ENCODE measurements at regions not wholly inside any gene's neighbourhood (a gene's known extent, or its start where the extent isn't known, plus 50 kb on each side); places are given as distances from the start of the nearest gene placed in this dataset.

DNA sequence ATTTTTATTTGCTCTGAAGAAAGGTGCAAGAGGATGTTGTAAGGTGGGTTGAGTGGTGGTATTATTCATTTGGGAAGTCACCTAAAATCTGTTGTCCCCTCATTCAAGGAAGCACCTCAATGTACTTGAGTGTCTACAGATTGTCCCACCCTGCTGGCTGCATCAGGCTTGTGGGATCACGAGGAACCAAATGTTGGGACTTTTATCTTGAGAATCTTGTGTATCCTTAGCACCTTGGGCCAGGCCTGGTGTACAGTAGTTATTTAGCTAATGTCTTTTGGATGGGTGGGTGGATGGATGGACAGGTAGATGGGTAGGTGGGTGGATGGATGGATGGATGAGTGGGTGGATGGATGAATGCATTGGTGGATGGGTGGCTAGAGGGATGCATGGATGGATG lies 519.3 kb downstream of the BCL11B start:
- DNase-seq (ENCODE audit: low read depth in 3 of 3, low spot score in 1 of 3): no peak

DNA sequence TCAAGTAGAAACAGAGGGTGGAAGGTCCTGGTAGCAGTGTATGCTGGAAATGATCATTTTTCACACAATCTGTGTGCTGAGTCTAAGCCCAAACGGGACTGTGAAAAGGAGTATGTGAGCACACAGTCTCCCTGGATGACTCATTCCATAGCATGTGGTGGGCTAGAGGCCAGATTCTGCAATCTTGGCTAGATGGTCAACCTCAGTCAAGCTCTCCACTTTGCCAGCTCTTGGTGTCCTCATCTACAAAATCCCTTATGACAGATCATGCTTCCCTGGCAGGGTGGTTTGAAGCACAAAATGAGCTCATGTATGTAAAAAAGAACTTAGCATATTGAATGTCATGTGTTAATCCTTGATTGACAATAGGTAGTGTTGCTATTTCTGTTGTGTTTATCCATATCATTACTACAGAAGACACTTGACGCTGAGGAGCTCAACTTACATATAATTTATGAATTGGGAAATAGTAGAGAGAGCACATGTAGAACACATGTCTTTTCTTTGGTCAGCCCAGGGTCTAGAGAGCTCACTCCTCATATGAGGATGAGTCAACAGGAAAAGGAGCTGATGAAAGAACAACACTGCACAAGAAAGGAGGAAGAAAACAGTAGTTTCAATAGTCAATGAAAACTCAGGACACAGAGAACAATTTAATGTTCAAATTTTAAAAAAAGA lies 517.5 kb downstream of the BCL11B start:
- no peak for DNase-seq (ENCODE audit: low read depth in 3 of 3, low spot score in 1 of 3)

DNA sequence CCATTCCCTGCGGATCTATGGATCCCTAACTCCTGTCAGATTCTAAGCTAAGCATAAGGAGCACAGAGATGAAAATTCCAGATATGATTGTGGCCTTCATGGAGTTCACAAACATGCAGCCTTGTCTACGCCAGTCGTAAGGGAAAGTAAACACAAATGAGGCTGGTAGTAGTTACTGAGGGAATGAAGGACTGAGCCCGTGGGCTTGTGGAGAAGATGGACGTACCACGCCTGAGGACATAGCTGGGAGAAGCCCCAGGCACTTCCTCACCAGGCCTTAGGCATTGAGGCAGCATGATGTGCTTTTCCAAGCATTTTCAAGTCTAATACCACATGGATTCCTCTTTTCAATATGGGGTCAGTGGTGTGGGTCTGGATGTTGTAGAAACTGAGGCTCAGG lies 515.2 kb downstream of the BCL11B start:
- no peak for DNase-seq (ENCODE audit: low read depth in 3 of 3, low spot score in 1 of 3)

DNA sequence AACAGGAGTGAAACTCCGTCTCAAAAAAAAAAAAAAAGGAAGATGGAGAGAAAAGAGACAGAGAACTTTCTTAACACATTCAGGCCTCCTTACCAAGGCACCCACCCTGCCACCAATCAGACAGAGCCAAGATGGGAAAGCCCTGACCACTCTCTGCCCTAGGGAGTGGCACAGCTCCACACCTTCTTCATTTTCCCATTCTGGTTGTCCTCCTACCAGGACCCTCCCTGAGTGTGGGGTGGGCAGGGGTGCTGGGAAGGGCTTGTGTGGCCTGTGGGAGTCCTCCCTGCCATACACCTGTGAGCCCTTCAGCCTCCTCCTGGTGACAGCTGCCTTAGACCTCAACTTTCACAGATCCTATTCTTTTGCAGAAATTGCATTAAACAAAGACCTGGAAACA lies 513.6 kb downstream of the BCL11B start:
- no peak for DNase-seq (ENCODE audit: low read depth in 3 of 3, low spot score in 1 of 3)

DNA sequence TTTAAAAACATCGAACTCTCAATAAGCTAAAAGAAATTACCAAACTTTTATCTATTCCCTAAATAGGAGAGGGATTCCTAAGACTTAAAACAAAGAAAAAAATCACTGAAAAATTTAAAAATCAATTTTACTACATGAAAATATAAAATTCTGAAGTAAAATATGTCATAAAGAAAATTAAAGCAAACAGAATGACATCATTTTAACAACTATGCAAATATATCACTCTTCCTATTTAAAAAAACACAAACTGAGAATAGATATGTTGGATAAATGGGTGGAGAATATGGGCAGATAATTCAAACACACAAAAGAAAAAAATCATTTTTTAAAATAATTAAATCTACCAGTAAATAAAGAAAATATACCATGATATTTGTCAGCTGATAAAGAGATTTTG lies 510.0 kb downstream of the BCL11B start:
- DNase-seq (ENCODE audit: low read depth in 3 of 3, low spot score in 1 of 3): no peak

DNA sequence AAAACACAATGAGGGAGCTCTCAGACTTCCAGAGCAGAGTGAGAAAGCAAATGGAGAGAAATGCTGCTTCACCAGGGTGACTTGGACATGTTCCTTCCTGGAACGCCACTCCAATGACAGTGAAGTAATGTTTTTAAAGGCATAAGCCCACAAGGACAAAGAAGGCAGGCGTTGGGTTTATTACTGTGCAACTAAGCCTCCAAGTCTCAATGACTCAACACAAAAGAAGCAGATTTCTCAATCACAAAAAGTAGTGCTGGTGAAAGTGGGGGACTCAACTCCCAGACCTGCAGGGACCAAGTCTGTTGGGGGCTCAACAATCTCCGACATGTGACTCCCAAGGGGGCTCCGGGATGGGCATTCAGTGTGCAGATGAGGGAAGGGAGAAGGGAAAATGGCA lies 505.2 kb downstream of the BCL11B start:
- DNase-seq (ENCODE audit: low read depth in 3 of 3, low spot score in 1 of 3): no peak

DNA sequence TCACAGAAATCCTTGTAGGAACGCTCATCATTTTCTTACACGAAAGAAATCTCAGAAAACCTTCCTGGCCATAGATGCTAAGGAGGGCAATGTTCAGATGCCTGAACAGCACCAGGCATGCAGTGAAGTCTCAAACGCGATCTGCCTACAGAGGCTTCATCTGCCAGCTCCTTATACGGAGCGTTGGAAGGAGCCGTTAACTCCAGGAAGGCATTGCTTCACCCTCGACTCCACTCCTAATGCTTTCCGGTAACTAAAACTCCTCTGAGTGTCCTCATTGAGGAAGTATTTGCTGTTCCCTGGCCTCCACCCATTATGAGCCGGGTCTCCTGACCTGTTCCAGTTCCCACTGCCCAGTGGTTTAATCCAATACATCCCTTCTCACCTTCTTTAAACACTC lies 502.7 kb downstream of the BCL11B start:
- DNase-seq (ENCODE audit: low read depth in 3 of 3, low spot score in 1 of 3): no peak

DNA sequence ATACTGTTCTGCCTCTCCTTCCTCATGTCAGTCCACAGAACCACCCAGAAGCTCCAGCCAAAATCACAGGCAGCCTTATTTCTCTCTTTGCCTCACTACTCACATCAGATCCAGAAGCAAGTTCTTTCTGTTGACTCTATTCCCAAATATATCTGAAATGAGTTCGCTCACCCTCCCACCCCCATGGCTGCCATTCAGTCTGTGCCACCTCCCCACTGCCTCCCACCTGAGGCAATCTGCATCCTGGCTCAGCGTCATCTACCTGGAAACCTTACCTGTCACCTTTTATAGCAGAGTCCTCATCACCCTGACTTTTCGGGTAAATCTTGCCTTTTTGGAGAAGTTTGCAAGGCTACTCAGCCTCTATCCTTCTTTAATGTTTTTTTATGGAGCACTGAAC lies 501.8 kb downstream of the BCL11B start:
- no peak for DNase-seq (ENCODE audit: low read depth in 3 of 3, low spot score in 1 of 3)

DNA sequence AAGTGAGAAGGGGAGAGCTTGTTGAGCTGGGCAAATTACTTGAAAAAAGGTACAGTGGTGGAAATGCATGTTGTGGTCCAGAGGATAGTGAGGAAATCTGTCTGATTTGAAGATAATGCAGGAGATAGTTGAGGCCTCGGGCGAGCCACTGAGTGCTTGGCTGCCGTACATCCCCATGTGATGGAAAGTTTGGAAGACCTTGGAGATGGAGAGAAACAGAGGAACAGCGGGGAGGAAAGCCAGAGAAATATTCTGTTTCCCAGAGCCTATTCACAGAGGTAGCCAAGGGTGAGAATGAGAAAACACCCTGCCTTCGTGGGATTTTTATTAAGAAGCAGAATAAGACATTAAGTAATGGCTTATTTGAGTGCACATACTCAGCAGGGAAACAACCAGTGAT lies 498.2 kb downstream of the BCL11B start:
- DNase-seq (ENCODE audit: low read depth in 3 of 3, low spot score in 1 of 3): no peak

DNA sequence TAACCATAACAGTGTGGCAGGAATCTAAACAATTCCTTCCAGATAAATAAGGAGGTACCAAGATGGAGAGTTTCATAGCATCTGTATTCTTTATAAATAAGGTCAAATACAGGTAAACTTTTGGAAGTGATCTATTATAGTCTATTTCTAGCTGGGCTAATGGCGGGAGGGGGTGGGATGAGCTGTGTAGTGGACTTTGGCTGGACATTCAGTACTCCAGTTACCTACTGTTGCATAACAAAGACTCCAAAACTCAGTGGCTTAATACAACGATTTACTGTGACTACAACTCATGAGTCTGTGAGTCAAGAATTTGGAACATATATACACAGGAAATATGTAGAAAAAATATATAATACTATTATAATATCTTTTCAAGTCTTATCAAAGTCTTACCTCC lies 496.1 kb downstream of the BCL11B start:
- no peak for DNase-seq (ENCODE audit: low read depth in 3 of 3, low spot score in 1 of 3)

DNA sequence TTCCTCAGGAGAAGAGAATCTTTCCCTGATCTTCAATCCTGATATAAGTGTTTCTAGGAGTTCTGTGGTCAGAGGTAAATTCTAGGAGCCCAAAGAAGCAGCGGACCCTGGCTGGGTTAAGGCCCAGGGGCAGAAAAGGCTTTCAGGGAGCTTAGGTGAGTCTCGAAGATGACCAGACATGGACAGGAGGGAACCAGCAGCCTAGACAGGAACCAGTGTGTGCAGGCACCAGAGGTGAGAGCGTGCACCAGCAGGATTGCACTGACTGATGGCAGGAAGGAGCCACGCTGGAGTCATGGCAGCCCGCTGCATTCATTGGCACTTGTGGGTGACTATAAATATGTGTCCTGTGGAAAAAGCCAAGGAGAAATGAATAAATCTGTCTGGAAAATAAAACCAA lies 489.9 kb downstream of the BCL11B start:
- no peak for DNase-seq (ENCODE audit: low read depth in 3 of 3, low spot score in 1 of 3)

DNA sequence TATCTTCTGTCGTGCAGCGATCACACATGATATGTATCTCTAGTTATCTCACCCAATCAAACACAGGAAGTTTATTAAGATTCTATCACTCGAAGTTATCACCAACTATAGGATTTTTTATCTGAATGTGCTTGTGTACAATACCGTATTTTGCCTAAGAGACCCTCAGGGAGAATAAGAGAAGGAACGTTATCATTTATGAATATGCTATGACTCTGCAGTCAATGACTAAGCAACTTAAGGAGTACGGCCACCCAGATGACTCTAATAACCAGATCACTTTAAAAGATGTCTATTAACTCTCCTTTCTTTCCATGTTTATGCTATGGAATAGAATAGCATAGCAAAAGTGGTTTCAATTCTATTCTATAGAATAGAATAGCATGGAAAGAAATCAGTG lies 486.4 kb downstream of the BCL11B start:
- no peak for DNase-seq (ENCODE audit: low read depth in 3 of 3, low spot score in 1 of 3)

DNA sequence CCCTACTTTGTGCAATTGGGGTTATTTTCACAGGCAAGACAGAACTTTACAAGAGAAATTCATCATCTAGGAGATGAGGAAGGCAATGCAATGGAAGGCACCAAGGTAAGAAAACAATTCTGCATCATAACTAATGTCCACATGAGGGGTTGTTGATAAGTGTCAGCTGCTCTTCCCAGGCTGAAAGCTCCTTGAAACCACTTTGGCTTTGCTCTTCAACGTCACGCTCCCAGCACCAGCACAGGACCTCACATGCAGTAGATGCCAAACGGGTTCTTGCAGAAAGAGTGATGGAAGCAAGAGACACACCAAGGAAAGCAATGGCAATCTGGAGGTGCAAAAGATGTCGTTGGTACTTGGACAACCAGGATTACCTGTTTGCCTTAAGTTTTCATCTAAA lies 485.5 kb downstream of the BCL11B start:
- no peak for DNase-seq (ENCODE audit: low read depth in 3 of 3, low spot score in 1 of 3)

DNA sequence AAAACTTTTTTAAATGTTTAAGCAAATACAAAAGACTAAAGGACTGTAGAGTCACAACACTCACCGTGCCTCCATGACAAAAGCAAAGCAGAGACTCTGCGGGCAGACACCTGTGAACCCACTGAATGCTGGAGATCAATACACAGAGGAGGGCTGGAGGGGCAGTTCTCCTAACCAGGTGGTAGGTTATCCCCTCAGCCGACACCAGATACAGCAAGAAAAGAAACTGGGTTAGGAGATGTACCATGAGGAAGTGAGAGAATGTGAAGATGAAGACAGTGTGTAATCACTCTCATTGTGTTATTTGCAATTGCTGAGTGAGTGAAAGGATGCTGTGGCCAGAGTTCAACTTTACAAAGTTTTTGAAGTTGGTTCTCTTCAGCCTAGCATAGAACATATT lies 480.3 kb downstream of the BCL11B start:
- no peak for DNase-seq (ENCODE audit: low read depth in 3 of 3, low spot score in 1 of 3)

DNA sequence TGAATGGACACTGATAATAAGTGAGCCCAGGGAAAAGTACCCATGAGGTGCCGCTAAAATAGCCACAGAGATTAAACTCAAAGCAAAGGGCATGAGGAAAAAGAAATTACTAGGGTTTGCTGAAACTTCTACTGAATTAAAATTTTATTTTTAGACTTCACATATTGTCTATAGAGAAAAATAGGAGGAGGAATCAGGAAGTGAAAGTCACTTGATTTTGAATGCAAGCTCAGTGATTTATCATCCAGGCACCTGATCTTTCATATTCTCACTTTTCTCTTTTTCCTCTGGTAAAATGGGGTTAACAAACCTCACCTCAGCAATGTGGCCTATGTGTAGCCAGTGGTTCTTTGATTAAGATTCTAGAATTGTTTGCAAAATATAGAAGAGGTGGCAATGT lies 479.8 kb downstream of the BCL11B start:
- DNase-seq (ENCODE audit: low read depth in 3 of 3, low spot score in 1 of 3): no peak

DNA sequence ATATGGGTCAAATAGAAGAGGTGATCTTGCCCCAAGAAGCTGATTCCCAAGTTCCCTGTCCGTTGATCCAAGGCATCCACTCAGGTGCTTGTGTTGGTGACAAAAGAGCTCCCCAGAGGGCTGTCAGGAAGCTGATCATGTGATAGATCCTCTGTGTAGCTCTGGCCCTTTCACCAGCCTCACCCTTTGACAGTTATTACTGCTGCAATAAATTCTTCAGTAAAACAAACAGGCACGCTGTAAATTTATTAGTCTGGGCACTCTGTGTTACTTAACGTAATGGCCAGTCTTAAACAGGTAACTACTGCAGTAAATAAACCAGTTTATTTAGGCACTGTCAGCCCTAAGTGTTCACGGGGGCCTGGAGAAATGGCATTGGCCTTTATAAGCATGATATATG lies 473.9 kb downstream of the BCL11B start:
- DNase-seq (ENCODE audit: low read depth in 3 of 3, low spot score in 1 of 3): no peak

DNA sequence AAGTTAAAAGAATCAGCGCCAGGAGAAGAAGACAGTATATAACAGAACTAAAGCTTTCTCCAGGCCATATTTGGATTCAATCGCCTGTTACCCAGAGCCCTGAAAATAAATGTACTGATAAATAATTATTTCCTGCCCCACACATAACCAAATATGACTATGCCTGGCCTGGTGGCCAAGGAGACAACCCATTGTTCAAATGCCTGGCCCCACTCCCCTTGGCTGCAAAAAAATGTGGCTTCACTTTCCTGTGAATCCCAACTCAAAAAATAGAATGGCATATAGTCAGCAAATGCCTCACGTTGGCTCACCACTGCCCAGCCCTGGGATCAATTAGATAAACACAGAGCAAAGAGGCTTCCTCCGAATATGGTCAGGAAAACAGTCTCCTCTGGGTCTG lies 472.1 kb downstream of the BCL11B start:
- DNase-seq (ENCODE audit: low read depth in 3 of 3, low spot score in 1 of 3): no peak

DNA sequence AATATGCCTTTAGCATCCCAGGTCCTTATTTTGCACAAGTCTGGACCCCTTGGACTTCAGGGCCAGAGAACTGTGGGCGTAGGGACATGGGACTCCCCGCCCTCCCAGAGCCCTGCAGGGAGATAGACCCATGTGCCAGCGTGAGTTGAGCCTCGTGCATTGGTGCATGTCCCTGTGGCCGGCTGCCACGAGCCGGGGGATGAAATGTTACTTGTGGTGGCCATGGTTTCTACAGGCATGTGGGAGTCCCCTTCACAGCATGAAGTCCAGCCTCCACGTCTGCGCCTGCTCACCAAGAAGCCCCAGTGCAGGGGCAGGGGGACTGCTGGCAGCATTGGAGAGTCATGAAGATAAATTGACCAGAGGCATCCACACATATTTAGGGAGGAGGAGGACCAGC lies 470.0 kb downstream of the BCL11B start:
- DNase-seq (ENCODE audit: low read depth in 3 of 3, low spot score in 1 of 3): no peak

DNA sequence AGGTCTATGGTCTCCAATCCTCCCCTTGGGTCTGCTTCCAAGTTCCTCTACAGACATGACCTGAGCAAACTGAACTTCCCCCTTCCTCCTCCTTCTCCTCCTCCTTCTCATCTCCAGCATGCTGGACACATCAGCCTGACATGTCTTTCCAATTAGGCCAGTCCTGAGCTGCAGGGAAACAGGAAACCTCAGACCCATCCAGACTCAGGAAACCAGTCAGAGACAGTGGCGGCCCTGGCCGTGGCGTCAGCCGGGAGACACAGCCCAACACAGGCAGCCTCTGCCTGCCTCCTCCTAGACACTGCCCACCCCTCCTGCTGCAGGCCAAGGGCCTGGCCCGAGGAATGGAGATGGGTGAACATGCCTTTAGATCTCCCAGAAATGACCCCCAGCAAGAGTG lies 468.8 kb downstream of the BCL11B start:
- DNase-seq (ENCODE audit: low read depth in 3 of 3, low spot score in 1 of 3): no peak

DNA sequence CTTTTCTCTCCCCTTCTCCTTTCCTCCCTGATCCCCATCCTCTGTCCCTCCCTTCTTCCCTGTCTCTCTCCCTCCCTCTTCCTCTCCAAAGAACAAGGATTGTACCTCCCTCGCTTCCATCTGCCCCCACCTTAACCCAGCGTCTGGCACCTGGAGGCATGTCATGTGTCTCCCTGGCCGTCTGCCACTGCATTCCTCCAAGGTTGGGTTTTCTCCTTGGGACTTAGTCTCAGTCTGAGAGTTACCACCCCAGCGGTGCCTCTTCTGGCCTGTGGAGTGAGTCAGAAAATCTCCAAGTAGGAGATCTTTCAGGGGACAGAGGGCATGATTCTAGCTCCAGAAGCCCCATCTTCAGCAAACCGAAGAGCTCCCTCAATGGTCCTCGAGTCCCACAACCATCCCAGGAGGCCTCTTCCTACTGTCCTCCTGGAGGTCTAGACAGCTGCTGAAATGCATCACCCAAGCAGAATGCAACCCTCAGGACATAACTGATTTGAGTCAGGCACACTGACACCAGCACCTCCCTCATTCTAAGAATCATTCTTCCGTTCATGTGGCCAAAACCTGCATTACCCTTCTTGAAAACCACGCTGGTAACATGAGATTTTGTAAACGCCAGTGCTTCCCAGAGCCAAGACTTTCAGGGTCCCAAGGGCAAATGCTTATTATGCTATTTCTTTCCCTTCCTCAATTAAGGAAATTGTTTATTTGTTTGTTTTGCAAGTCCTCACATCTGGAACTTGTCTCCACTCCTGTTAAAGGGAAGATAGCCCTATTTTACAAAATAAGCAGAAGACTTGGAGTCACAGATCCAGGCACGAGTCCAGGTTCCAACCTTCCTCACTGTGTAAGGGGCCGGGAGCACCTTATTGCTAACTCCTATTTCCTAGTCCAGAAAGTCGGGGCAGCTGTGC lies 463.2 kb downstream of the BCL11B start:
- no peak for DNase-seq (ENCODE audit: low read depth in 3 of 3, low spot score in 1 of 3)

DNA sequence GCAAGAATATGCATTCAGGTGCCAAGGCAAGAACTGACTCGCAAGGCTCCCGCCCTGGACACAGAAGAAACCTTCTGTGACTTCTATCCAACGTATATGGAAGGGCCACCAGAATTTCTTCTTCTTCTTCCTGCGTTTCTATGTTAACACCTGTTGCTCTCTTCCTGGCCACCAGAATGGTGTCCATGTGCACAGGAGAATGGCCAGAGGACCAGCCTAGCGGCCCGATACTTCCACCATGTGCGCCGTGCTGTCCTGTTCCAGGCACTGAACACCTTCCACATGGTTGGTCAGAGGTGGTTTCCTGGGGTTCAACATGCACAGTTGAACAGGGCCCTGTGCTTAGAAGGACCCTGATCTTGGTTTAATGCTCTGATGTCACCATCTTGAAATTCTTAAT lies 455.8 kb downstream of the BCL11B start:
- DNase-seq (ENCODE audit: low read depth in 3 of 3, low spot score in 1 of 3): no peak

DNA sequence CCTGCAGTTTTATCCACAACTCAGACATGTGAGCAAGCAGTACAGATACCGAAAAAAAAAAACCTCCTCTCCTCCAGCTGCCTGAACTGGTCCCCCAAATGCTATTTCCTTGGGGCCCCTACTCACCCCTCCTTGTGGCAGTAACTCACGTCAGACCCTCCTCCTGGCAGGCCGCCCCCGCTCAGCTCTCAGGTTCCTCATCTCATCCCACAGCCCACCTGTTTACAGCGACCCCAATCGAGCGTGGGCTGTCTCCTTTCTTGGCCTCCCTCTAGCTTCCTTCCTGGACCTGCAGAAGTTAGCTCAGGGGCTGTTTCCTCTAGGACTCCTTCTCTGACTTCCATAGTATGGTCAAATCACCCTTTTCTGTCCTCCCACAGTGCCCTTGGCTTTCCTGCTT lies 455.3 kb downstream of the BCL11B start:
- DNase-seq (ENCODE audit: low read depth in 3 of 3, low spot score in 1 of 3): no peak

Measured in stimulated activated CD4-positive, alpha-beta T cell treated with anti-CD3 and anti-CD28 coated beads, TNF-alpha, amount 100 ng/mL, for 1 hour (primary cell).